H1 (cell line): ENCODE measurements at regions not wholly inside any gene's neighbourhood (a gene's known extent, or its start where the extent isn't known, plus 50 kb on each side); places are given as distances from the start of the nearest gene placed in this dataset.

Experiments
- BCL11A ChIP-seq, 2 experiments: IDR thresholded peaks; one replicate each; pipeline ENCODE4 v1.6.1; 2011; ENCODE audit warnings: low read depth in 2 of 2, low read length in 2 of 2, mild to moderate bottlenecking in 2 of 2
- CHD2 ChIP-seq: IDR thresholded peaks from 2 replicates; pipeline ENCODE4 v1.6.1; 2012; ENCODE audit warnings: low read length, improper control_type of control experiment
- NANOG ChIP-seq: IDR thresholded peaks from 2 replicates; pipeline ENCODE4 v1.6.1; 2011; ENCODE audit warnings: low read length, low read depth, mild to moderate bottlenecking, inconsistent platforms; ENCODE audit not compliant: insufficient read depth, poor library complexity, severe bottlenecking
- SP1 ChIP-seq: IDR thresholded peaks from 2 replicates; pipeline ENCODE4 v1.6.1; 2011; ENCODE audit warnings: low read depth, low read length
- SP2 ChIP-seq: IDR thresholded peaks from 2 replicates; pipeline ENCODE4 v1.6.1; 2012; ENCODE audit warnings: mild to moderate bottlenecking, low read length, inconsistent platforms
- TF ChIP-seq, protein P1 (sequence below): fragments of 300-600 bp; sonication (generic); IDR thresholded peaks from 2 replicates; pipeline ENCODE4 v1.7.1; 2012; ENCODE audit warnings: low read length, moderate library complexity, mild to moderate bottlenecking, inconsistent platforms; ENCODE audit not compliant: insufficient replicate concordance

DNA sequence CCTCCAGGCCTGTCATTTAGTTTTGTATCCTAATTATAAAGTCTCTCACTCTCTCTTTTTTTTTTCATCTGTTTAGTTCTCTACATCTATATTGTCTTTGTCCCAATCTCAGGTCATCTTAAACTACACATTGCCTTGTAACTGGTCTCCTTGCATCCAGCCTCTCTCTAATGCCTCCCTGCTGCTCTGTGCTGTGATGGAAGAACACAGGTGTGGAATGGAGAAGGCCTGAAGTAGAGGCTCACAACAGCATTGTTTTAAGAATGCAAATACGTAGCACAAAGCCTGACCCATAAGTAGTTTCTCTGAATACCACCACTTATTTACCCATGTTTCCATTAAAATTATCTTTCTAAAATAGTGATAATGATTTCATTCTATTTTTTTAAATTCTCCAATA lies 108.8 kb upstream of the FRY start (continued):
- TF ChIP-seq, protein P1, sequence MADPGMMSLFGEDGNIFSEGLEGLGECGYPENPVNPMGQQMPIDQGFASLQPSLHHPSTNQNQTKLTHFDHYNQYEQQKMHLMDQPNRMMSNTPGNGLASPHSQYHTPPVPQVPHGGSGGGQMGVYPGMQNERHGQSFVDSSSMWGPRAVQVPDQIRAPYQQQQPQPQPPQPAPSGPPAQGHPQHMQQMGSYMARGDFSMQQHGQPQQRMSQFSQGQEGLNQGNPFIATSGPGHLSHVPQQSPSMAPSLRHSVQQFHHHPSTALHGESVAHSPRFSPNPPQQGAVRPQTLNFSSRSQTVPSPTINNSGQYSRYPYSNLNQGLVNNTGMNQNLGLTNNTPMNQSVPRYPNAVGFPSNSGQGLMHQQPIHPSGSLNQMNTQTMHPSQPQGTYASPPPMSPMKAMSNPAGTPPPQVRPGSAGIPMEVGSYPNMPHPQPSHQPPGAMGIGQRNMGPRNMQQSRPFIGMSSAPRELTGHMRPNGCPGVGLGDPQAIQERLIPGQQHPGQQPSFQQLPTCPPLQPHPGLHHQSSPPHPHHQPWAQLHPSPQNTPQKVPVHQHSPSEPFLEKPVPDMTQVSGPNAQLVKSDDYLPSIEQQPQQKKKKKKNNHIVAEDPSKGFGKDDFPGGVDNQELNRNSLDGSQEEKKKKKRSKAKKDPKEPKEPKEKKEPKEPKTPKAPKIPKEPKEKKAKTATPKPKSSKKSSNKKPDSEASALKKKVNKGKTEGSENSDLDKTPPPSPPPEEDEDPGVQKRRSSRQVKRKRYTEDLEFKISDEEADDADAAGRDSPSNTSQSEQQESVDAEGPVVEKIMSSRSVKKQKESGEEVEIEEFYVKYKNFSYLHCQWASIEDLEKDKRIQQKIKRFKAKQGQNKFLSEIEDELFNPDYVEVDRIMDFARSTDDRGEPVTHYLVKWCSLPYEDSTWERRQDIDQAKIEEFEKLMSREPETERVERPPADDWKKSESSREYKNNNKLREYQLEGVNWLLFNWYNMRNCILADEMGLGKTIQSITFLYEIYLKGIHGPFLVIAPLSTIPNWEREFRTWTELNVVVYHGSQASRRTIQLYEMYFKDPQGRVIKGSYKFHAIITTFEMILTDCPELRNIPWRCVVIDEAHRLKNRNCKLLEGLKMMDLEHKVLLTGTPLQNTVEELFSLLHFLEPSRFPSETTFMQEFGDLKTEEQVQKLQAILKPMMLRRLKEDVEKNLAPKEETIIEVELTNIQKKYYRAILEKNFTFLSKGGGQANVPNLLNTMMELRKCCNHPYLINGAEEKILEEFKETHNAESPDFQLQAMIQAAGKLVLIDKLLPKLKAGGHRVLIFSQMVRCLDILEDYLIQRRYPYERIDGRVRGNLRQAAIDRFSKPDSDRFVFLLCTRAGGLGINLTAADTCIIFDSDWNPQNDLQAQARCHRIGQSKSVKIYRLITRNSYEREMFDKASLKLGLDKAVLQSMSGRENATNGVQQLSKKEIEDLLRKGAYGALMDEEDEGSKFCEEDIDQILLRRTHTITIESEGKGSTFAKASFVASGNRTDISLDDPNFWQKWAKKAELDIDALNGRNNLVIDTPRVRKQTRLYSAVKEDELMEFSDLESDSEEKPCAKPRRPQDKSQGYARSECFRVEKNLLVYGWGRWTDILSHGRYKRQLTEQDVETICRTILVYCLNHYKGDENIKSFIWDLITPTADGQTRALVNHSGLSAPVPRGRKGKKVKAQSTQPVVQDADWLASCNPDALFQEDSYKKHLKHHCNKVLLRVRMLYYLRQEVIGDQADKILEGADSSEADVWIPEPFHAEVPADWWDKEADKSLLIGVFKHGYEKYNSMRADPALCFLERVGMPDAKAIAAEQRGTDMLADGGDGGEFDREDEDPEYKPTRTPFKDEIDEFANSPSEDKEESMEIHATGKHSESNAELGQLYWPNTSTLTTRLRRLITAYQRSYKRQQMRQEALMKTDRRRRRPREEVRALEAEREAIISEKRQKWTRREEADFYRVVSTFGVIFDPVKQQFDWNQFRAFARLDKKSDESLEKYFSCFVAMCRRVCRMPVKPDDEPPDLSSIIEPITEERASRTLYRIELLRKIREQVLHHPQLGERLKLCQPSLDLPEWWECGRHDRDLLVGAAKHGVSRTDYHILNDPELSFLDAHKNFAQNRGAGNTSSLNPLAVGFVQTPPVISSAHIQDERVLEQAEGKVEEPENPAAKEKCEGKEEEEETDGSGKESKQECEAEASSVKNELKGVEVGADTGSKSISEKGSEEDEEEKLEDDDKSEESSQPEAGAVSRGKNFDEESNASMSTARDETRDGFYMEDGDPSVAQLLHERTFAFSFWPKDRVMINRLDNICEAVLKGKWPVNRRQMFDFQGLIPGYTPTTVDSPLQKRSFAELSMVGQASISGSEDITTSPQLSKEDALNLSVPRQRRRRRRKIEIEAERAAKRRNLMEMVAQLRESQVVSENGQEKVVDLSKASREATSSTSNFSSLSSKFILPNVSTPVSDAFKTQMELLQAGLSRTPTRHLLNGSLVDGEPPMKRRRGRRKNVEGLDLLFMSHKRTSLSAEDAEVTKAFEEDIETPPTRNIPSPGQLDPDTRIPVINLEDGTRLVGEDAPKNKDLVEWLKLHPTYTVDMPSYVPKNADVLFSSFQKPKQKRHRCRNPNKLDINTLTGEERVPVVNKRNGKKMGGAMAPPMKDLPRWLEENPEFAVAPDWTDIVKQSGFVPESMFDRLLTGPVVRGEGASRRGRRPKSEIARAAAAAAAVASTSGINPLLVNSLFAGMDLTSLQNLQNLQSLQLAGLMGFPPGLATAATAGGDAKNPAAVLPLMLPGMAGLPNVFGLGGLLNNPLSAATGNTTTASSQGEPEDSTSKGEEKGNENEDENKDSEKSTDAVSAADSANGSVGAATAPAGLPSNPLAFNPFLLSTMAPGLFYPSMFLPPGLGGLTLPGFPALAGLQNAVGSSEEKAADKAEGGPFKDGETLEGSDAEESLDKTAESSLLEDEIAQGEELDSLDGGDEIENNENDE, result no peak
- TF ChIP-seq CHD2 (no peak), SP2 (no peak), SP1 (no peak), NANOG (no peak), BCL11A (IDR thresholded peaks at IDR 0.05; ENCODE audit: low read depth in 2 of 2, low read length in 2 of 2) (no peak)
